ENCODE measurements at regions not wholly inside any gene's neighbourhood (a gene's known extent, or its start where the extent isn't known, plus 50 kb on each side); places are given as distances from the start of the nearest gene placed in this dataset.
A peak's percentile ranks its signal among the peaks of the same experiment; 100 is the strongest.

GRCh38 chr6:93727447-93727846 lies 308.1 kb upstream of the EPHA7 start:
- intact Hi-C loops (cut with DNase I; ENCODE audit: low total_unique reads): no loop called here

GRCh38 chr6:93721386-93722048 lies 302.2 kb upstream of the EPHA7 start:
- TF ChIP-seq CTCF (IDR thresholded peaks at IDR 0.05) (peak in 2 of 7 experiments; percentile 7 to 15), POLR2AphosphoS5 (IDR thresholded peaks at IDR 0.05) (no peak), POLR2A (IDR thresholded peaks at IDR 0.05) (no peak), EP300 (IDR thresholded peaks at IDR 0.05) (no peak)
- no peaks in the 10 kb centered on the region for H3K9me3 ChIP-seq
- no peak overlapping the region for H3K4me3 ChIP-seq
- 74 to 84% (median 82%) methylated on average over 3 of the region's 3 CpGs for WGBS, 5 donors
- no peaks in the 10 kb centered on the region for H3K4me1 ChIP-seq
- no peaks in the 10 kb centered on the region for H3K36me3 ChIP-seq
- H3K27me3 ChIP-seq: no peaks in the 10 kb centered on the region
- H3K27ac ChIP-seq: no peak overlapping the region
- peak in 1 of 2 donors; percentile 39 for DNase-seq
- intact Hi-C loops (cut with DNase I; ENCODE audit: low total_unique reads): no loop called here

More at GRCh38 chr6:93727447-93727846, 308.1 kb upstream of the EPHA7 start:
- H3K4me1 ChIP-seq: no peaks in the 10 kb centered on the region
- no peak overlapping the region for H3K4me3 ChIP-seq
- WGBS, 5 donors: 30 to 41% (median 35%) methylated on average over 3 of the region's 3 CpGs
- no peak overlapping the region for H3K27ac ChIP-seq
- H3K27me3 ChIP-seq: no peaks in the 10 kb centered on the region
- no peak for TF ChIP-seq EP300 (IDR thresholded peaks at IDR 0.05)
- TF ChIP-seq POLR2A (IDR thresholded peaks at IDR 0.05): no peak
- no peak for TF ChIP-seq POLR2AphosphoS5 (IDR thresholded peaks at IDR 0.05)
- TF ChIP-seq CTCF (IDR thresholded peaks at IDR 0.05): no peak
- no peak for DNase-seq
- H3K9me3 ChIP-seq: no peaks in the 10 kb centered on the region
- no peaks in the 10 kb centered on the region for H3K36me3 ChIP-seq

- TF ChIP-seq EP300 (IDR thresholded peaks at IDR 0.05) (no peak), CTCF (IDR thresholded peaks at IDR 0.05) (no peak), POLR2A (IDR thresholded peaks at IDR 0.05) (no peak), POLR2AphosphoS5 (IDR thresholded peaks at IDR 0.05) (no peak)
- Histone ChIP-seq H3K4me1 (no peaks in the 10 kb centered on the region), H3K27ac (no peak overlapping the region), H3K9me3 (peaks cover 0 to 42% (median 31%) of the 10 kb centered on the region in 4 donors), H3K36me3 (no peaks in the 10 kb centered on the region), H3K27me3 (no peaks in the 10 kb centered on the region), H3K4me3 (no peak overlapping the region)
- intact Hi-C loops (cut with DNase I; ENCODE audit: low total_unique reads): no loop called here
- no peak for DNase-seq
Measured at GRCh38 chr6:93713974-93714373, 294.6 kb upstream of the EPHA7 start.

GRCh38 chr6:93703431-93703830 lies 284.1 kb upstream of the EPHA7 start:
- Histone ChIP-seq H3K27me3 (no peaks in the 10 kb centered on the region), H3K36me3 (no peaks in the 10 kb centered on the region), H3K9me3 (peaks cover 2 to 21% (median 11%) of the 10 kb centered on the region in 4 donors), H3K4me3 (no peak overlapping the region), H3K4me1 (no peaks in the 10 kb centered on the region), H3K27ac (no peak overlapping the region)
- intact Hi-C loops (cut with DNase I; ENCODE audit: low total_unique reads): no loop called here
- no peak for TF ChIP-seq POLR2A (IDR thresholded peaks at IDR 0.05)
- no peak for TF ChIP-seq EP300 (IDR thresholded peaks at IDR 0.05)
- no peak for TF ChIP-seq CTCF (IDR thresholded peaks at IDR 0.05)
- TF ChIP-seq POLR2AphosphoS5 (IDR thresholded peaks at IDR 0.05): no peak
- no peak for DNase-seq
- 51 to 68% (median 61%) methylated on average over 1 of the region's 1 CpG for WGBS, 5 donors
